Type B pancreatic cell (in vitro differentiated cells): ENCODE measurements at regions not wholly inside any gene's neighbourhood (a gene's known extent, or its start where the extent isn't known, plus 50 kb on each side); places are given as distances from the start of the nearest gene placed in this dataset.

Source experiments
- DNase-seq: peaks from one replicate; pipeline ENCODE4 v3.0.0; 2021; ENCODE audit warnings: mixed read lengths; ENCODE audit not compliant: unreplicated experiment; ENCODE audit errors: extremely low spot score
- H3K27ac Mint-ChIP-seq: 2 replicates; pipeline ENCODE4 v1.8.0; 2021; ENCODE audit warnings: mild to moderate bottlenecking, mixed read lengths
- H3K27me3 Mint-ChIP-seq: 2 replicates; pipeline ENCODE4 v1.8.0; 2021; ENCODE audit warnings: mixed read lengths
- H3K36me3 Mint-ChIP-seq: 2 replicates; pipeline ENCODE4 v1.8.0; 2021; ENCODE audit warnings: mixed read lengths
- H3K4me1 Mint-ChIP-seq: one replicate; pipeline ENCODE4 v1.8.0; 2021; ENCODE audit warnings: mixed read lengths; ENCODE audit not compliant: unreplicated experiment
- H3K4me3 Mint-ChIP-seq: 2 replicates; pipeline ENCODE4 v1.8.0; 2021; ENCODE audit warnings: mild to moderate bottlenecking, mixed read lengths
- H3K9me3 Mint-ChIP-seq: 2 replicates; pipeline ENCODE4 v1.8.0; 2021; ENCODE audit warnings: mixed read lengths
- CTCF ChIP-seq: fragments of 200-600 bp; sonication (generic); conservative IDR thresholded peaks from 2 replicates; pipeline ENCODE4 v1.5.0; 2021; ENCODE audit warnings: antibody characterized with exemption, mild to moderate bottlenecking

DNA sequence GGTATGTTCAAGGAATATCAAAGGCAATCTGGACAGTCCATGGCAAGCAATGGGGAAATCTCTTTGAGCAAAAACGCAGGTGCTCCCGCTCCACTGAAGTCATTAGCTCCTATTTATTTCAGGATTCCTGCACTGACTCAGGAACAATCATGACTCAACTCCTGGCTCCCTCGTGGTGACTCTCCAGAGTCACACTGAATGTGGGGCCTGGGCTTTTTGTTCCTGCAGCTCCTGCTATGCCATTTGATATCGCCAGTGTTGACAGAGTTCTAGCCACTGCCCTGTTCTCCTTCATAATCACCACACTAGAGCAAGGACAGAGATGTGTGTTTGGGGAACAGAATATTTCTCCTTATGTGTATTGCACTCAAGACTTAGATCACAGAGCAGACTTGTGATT lies 187.2 kb upstream of the ZNF462 start:
- Mint-ChIP-seq H3K27ac (no peak overlapping the region), H3K27me3 (no peaks in the 10 kb centered on the region), H3K36me3 (no peaks in the 10 kb centered on the region), H3K4me1 (no peaks in the 10 kb centered on the region), H3K9me3 (peaks cover 4% of the 10 kb centered on the region), H3K4me3 (no peak overlapping the region)
- DNase-seq, result no peak
- TF ChIP-seq CTCF, result no peak

GRCh38 chr9:106677374-106677773 lies 185.6 kb upstream of the ZNF462 start:
- Mint-ChIP-seq H3K27ac (no peak overlapping the region), H3K4me1 (peaks cover 6% of the 10 kb centered on the region), H3K27me3 (no peaks in the 10 kb centered on the region), H3K9me3 (peaks cover 6% of the 10 kb centered on the region), H3K36me3 (no peaks in the 10 kb centered on the region), H3K4me3 (no peak overlapping the region)
- no peak for DNase-seq
- no peak for TF ChIP-seq CTCF

GRCh38 chr9:106677830-106678229 lies 185.1 kb upstream of the ZNF462 start:
- DNase-seq, result no peak
- H3K9me3 Mint-ChIP-seq, result peaks cover 6% of the 10 kb centered on the region
- no peak overlapping the region for H3K27ac Mint-ChIP-seq
- no peaks in the 10 kb centered on the region for H3K27me3 Mint-ChIP-seq
- H3K4me3 Mint-ChIP-seq, result no peak overlapping the region
- H3K4me1 Mint-ChIP-seq, result peaks cover 6% of the 10 kb centered on the region
- no peaks in the 10 kb centered on the region for H3K36me3 Mint-ChIP-seq
- no peak for TF ChIP-seq CTCF

DNA sequence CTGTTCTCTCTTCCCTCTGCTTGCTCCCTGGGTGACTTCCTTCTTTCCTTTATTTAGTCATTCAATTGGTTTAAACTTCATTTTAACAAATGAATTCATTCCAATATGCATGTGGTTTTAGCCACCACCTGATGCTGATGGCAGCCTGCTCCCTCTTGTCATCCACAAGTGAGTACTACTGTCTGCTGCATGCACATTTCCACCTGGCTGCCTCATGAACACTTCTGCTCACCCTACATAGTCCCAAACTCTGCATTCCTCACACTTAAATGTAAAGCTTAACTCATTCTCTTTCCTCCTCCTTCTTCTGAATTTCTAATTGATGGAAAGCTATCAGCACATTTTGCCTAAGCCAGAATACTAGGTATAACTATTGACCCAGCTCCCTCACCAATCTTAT lies 184.7 kb upstream of the ZNF462 start:
- Mint-ChIP-seq H3K27me3 (no peaks in the 10 kb centered on the region), H3K9me3 (peaks cover 6% of the 10 kb centered on the region), H3K4me1 (peaks cover 6% of the 10 kb centered on the region), H3K27ac (no peak overlapping the region), H3K36me3 (no peaks in the 10 kb centered on the region), H3K4me3 (no peak overlapping the region)
- no peak for TF ChIP-seq CTCF
- no peak for DNase-seq

DNA sequence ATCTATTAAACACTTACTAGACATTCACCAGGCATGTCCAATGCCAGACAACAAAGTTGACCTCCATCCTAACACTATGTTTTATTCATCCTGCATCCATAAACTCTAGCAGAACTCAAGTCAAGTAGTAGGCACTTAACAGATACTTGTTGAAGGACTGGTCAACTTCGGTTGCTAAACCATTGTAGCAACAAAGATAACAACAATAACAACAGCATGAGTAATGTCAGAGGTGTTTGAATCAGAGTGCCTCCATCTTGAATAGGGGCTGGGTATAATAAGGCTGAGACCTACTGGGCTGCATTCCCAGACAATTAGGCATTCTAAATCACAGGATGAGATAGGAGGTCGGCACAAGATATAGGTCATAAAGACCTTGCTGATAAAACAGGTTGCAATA lies 180.5 kb upstream of the ZNF462 start:
- no peak overlapping the region for H3K4me3 Mint-ChIP-seq
- no peak overlapping the region for H3K27ac Mint-ChIP-seq
- peaks cover 6% of the 10 kb centered on the region for H3K9me3 Mint-ChIP-seq
- no peaks in the 10 kb centered on the region for H3K27me3 Mint-ChIP-seq
- no peak for DNase-seq
- H3K36me3 Mint-ChIP-seq, result no peaks in the 10 kb centered on the region
- H3K4me1 Mint-ChIP-seq, result peaks cover 6% of the 10 kb centered on the region
- TF ChIP-seq CTCF, result no peak

DNA sequence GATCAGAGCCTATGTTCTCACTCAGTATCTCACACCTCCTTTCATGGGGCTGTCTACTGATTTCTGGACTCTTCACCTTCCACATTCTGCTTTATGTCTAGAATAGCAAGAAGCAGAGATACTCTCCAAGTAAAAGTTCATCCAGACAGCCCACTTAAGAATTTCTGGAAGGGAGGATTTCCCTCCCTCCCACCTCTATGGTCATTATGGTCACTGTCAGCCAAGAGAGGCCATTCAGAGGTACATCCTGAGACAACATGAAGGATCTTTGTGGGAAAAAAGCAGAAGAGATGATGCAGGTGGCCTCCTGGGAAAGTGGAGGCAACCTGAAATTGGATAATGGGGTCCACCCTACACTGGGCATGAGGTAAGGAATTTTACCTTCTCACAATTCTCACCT lies 179.5 kb upstream of the ZNF462 start:
- Mint-ChIP-seq H3K27me3 (no peaks in the 10 kb centered on the region), H3K27ac (no peak overlapping the region), H3K36me3 (no peaks in the 10 kb centered on the region), H3K4me1 (peaks cover 6% of the 10 kb centered on the region), H3K4me3 (no peak overlapping the region), H3K9me3 (peaks cover 6% of the 10 kb centered on the region)
- TF ChIP-seq CTCF, result no peak
- no peak for DNase-seq
